H1 (cell line): ENCODE measurements at regions not wholly inside any gene's neighbourhood (a gene's known extent, or its start where the extent isn't known, plus 50 kb on each side); places are given as distances from the start of the nearest gene placed in this dataset.

ENCODE experiments used
- CTCF ChIA-PET: fragments of 300-600 bp; sonication (Branson Sonifier 250); formaldehyde crosslinking; loops from one replicate; lab custom pipeline; 2021; ENCODE audit not compliant: partially characterized antibody; lab: Charles Lee
- POLR2A ChIA-PET: fragments of 300-600 bp; sonication (Branson Sonifier 250); formaldehyde crosslinking; loops from one replicate; lab custom pipeline; 2021; ENCODE audit warnings: inconsistent platforms; ENCODE audit not compliant: partially characterized antibody; lab: Charles Lee
- DNase-seq, 2 experiments: peaks; one replicate each; pipeline versions ENCODE4 v3.0.0 to v3.0.0-alpha.2; 2010 to 2022; ENCODE audit warnings: low spot score in 2 of 2, low read depth in 1 of 2, mixed read lengths in 1 of 2
- FAIRE-seq: peaks from 2 replicates; lab custom pipeline; 2011; peaks lifted over from hg19 to GRCh38; lab: Jason Lieb, UNC
- H2AFZ ChIP-seq: 2 replicates; pipeline ENCODE4 v1.8.1; 2012; ENCODE audit warnings: low read length, inconsistent platforms
- H2AK5ac ChIP-seq: 2 replicates; pipeline ENCODE4 v1.6.1; 2013; ENCODE audit warnings: low read depth, low read length
- H2BK120ac ChIP-seq: replicated peaks from 2 replicates; pipeline ENCODE3; 2013; ENCODE audit warnings: low read depth, low read length, inconsistent platforms
- H2BK12ac ChIP-seq: 2 replicates; pipeline ENCODE4 v1.6.1; 2013; ENCODE audit warnings: low read depth, low read length
- H2BK15ac ChIP-seq: 2 replicates; pipeline ENCODE4 v1.6.1; 2013; ENCODE audit warnings: low read length
- H2BK20ac ChIP-seq: 2 replicates; pipeline ENCODE4 v1.6.1; 2013; ENCODE audit warnings: low read length
- H2BK5ac ChIP-seq: 2 replicates; pipeline ENCODE4 v1.6.1; 2013; ENCODE audit warnings: low read depth, low read length
- H3K14ac ChIP-seq: 2 replicates; pipeline ENCODE4 v1.6.1; 2013; ENCODE audit warnings: inconsistent platforms; ENCODE audit not compliant: insufficient read length
- H3K18ac ChIP-seq: 2 replicates; pipeline ENCODE4 v1.6.1; 2013; ENCODE audit warnings: low read length; ENCODE audit errors: extremely low read depth
- H3K23ac ChIP-seq: 2 replicates; pipeline ENCODE4 v1.6.1; 2013; ENCODE audit warnings: inconsistent platforms; ENCODE audit not compliant: insufficient read length
- H3K23me2 ChIP-seq: 2 replicates; pipeline ENCODE4 v1.6.1; 2013; ENCODE audit warnings: low read depth, low read length
- H3K27ac ChIP-seq: 2 replicates; pipeline ENCODE4 v1.6.1; 2011; ENCODE audit warnings: low read depth, low read length, inconsistent platforms
- H3K27me3 ChIP-seq, 4 experiments: replicated peaks in 1 of 4; 1 replicate in 1 of 4; 2 replicates in 3 of 4; pipeline versions ENCODE4 v1.6.1 to v1.8.1; 2011 to 2013; ENCODE audit warnings: low read length in 3 of 4, mild to moderate bottlenecking in 3 of 4, inconsistent platforms in 2 of 4, mixed read lengths in 2 of 4, moderate library complexity in 1 of 4; ENCODE audit not compliant: control insufficient read depth in 3 of 4, insufficient read depth in 3 of 4; ENCODE audit errors: extremely low read depth in 1 of 4
- H3K36me3 ChIP-seq, 4 experiments: 2 replicates each; pipeline versions ENCODE4 v1.6.1 to v1.8.1; 2011 to 2013; ENCODE audit warnings: mild to moderate bottlenecking in 4 of 4, low read length in 3 of 4, moderate library complexity in 2 of 4, control low read depth in 1 of 4, inconsistent platforms in 1 of 4; ENCODE audit not compliant: insufficient read depth in 4 of 4, control insufficient read depth in 2 of 4
- H3K4ac ChIP-seq: replicated peaks from 2 replicates; pipeline ENCODE3; 2013; ENCODE audit warnings: low read length, low read depth, mixed read lengths, inconsistent platforms; ENCODE audit not compliant: insufficient read length
- H3K4me1 ChIP-seq, 4 experiments: replicated peaks in 1 of 4; 1 replicate in 1 of 4; 2 replicates in 3 of 4; pipeline versions ENCODE4 v1.6.1 to v1.8.1; 2011 to 2013; ENCODE audit warnings: low read length in 3 of 4, inconsistent platforms in 2 of 4, mixed read lengths in 1 of 4; ENCODE audit not compliant: insufficient read depth in 4 of 4, control insufficient read depth in 3 of 4
- H3K4me2 ChIP-seq, 2 experiments: 2 replicates each; pipeline versions ENCODE4 v1.6.1 to v1.8.1; 2011 to 2013; ENCODE audit warnings: low read depth in 2 of 2, low read length in 2 of 2, control low read depth in 1 of 2, inconsistent platforms in 1 of 2, mild to moderate bottlenecking in 1 of 2; ENCODE audit not compliant: insufficient read depth in 1 of 2
- H3K4me3 ChIP-seq, 4 experiments: fragments of 200-600, 300-600 bp in 1 of 4; sonication (generic), shearing (Covaris generic), sonication (Bioruptor Twin) in 1 of 4; 2 replicates each; pipeline versions ENCODE4 v1.5.1 to v1.8.1; 2011 to 2016; ENCODE audit warnings: low read length in 4 of 4, low read depth in 3 of 4, control low read depth in 2 of 4, inconsistent platforms in 2 of 4, mild to moderate bottlenecking in 2 of 4, mixed read lengths in 1 of 4, moderate library complexity in 1 of 4; ENCODE audit not compliant: insufficient read depth in 2 of 4; ENCODE audit errors: extremely low read depth in 1 of 4
- H3K56ac ChIP-seq: replicated peaks from 2 replicates; pipeline ENCODE3; 2013; ENCODE audit warnings: low read depth, mild to moderate bottlenecking, mixed read lengths, low read length, inconsistent platforms; ENCODE audit not compliant: insufficient read length
- H3K79me1 ChIP-seq: 2 replicates; pipeline ENCODE4 v1.6.1; 2013; ENCODE audit warnings: low read depth, low read length, control low read depth
- H3K79me2 ChIP-seq, 2 experiments: 2 replicates each; pipeline versions ENCODE4 v1.6.1 to v1.8.1; 2012 to 2013; ENCODE audit warnings: low read length in 2 of 2, mild to moderate bottlenecking in 2 of 2, inconsistent platforms in 1 of 2; ENCODE audit not compliant: insufficient read depth in 2 of 2, control insufficient read depth in 1 of 2
- H3K9ac ChIP-seq, 4 experiments: replicated peaks in 1 of 4; 1 replicate in 1 of 4; 2 replicates in 3 of 4; pipeline versions ENCODE4 v1.6.1 to v1.8.1; 2011 to 2013; ENCODE audit warnings: low read depth in 3 of 4, low read length in 3 of 4, control low read depth in 2 of 4, mild to moderate bottlenecking in 2 of 4, moderate library complexity in 2 of 4, inconsistent platforms in 1 of 4; ENCODE audit errors: extremely low read depth in 1 of 4
- H3K9me3 ChIP-seq, 2 experiments: 2 replicates each; pipeline versions ENCODE4 v1.6.1 to v1.8.1; 2012 to 2013; ENCODE audit warnings: mild to moderate bottlenecking in 2 of 2, moderate library complexity in 2 of 2, control low read depth in 1 of 2, inconsistent platforms in 1 of 2, low read depth in 1 of 2, low read length in 1 of 2, mixed read lengths in 1 of 2; ENCODE audit not compliant: insufficient read depth in 2 of 2
- H4K20me1 ChIP-seq, 2 experiments: replicated peaks in 1 of 2; 2 replicates each; pipeline versions ENCODE3 to v1.8.1; 2011 to 2013; ENCODE audit warnings: inconsistent platforms in 2 of 2, low read length in 2 of 2, mild to moderate bottlenecking in 1 of 2; ENCODE audit not compliant: insufficient read depth in 2 of 2, control insufficient read depth in 1 of 2
- H4K5ac ChIP-seq: 2 replicates; pipeline ENCODE4 v1.6.1; 2013; ENCODE audit warnings: low read length, low read depth, mixed read lengths, inconsistent platforms; ENCODE audit not compliant: insufficient read length
- H4K8ac ChIP-seq: 2 replicates; pipeline ENCODE4 v1.8.0; 2013; ENCODE audit warnings: mild to moderate bottlenecking, moderate library complexity, low read length, inconsistent platforms; ENCODE audit not compliant: insufficient read depth; ENCODE audit errors: extremely low read depth
- H4K91ac ChIP-seq: replicated peaks from 2 replicates; pipeline ENCODE3; 2013; ENCODE audit warnings: low read length, mixed read lengths, inconsistent platforms; ENCODE audit not compliant: insufficient read length
- TBP ChIP-seq: IDR thresholded peaks from 2 replicates; pipeline ENCODE4 v1.6.1; 2011; ENCODE audit warnings: low read depth, low read length, improper control_type of control experiment
- WGBS, 2 experiments: shearing (Covaris generic) in 1 of 2; methylation state at CpG; one replicate each; pipeline versions ENCODE4 v1.1.6 to v1.1.7; 2013 to 2015; ENCODE audit warnings: low lambda C conversion rate in 2 of 2, mixed read lengths in 2 of 2, inconsistent platforms in 1 of 2, low coverage in 1 of 2, missing lambda C conversion rate in 1 of 2; ENCODE audit not compliant: insufficient replicate concordance in 2 of 2, insufficient coverage in 1 of 2, insufficient read length in 1 of 2; ENCODE audit errors: extremely low coverage in 1 of 2, missing lambda C conversion rate in 1 of 2; 5-methylcytosine and 5-hydroxymethylcytosine counted together

GRCh38 chr12:112573141-112573540 is 154.4 kb downstream of the PTPN11 start:
- Histone ChIP-seq H3K4me2 (no peak overlapping the region), H4K20me1 (peaks cover 0 to 4% of the 10 kb centered on the region in 2 experiments), H3K9me3 (no peaks in the 10 kb centered on the region), H3K79me2 (no peaks in the 10 kb centered on the region), H3K4me1 (peaks cover 2 to 12% (median 8%) of the 10 kb centered on the region in 4 experiments), H2BK5ac (no peak overlapping the region), H4K8ac (no peak overlapping the region), H2AK5ac (no peak overlapping the region), H2BK20ac (no peak overlapping the region), H3K14ac (no peak overlapping the region), H2BK15ac (no peak overlapping the region), H3K4me3 (no peak overlapping the region), H3K27ac (no peak overlapping the region), H4K91ac (no peak overlapping the region), H3K18ac (no peak overlapping the region), H2AFZ (no peak overlapping the region), H3K4ac (no peak overlapping the region), H3K79me1 (no peaks in the 10 kb centered on the region), H4K5ac (no peak overlapping the region), H3K23me2 (peaks cover 8% of the 10 kb centered on the region; the same call in 1 of the 2 replicates), H3K27me3 (peaks cover 18 to 37% (median 33%) of the 10 kb centered on the region in 4 experiments), H3K36me3 (no peaks in the 10 kb centered on the region), H2BK12ac (no peak overlapping the region), H3K56ac (no peak overlapping the region), H2BK120ac (no peak overlapping the region), H3K23ac (no peak overlapping the region), H3K9ac (no peak overlapping the region)
- CTCF ChIA-PET: interaction anchor here (1.2 to 1.3 kb wide), 2 partner anchors 9 to 34 kb away, joined by 3 to 8 read pairs; no protein-coding TSS in a partner anchor
- DNase-seq (no peak), FAIRE-seq (no peak)
- POLR2A ChIA-PET: interaction anchor here (1.0 to 1.1 kb wide), 2 partner anchors 27 to 171 kb away, joined by 3 to 4 read pairs; no protein-coding TSS in a partner anchor
- WGBS, 2 experiments: 79% methylated on average over 2 of the region's 2 CpGs; no CpG with 5 or more reads in 1 of the 2 experiments
- no peak for TF ChIP-seq TBP
